Activated T-cell treated with anti-CD3 and anti-CD28 coated beads, Interleukin-2, amount 50 U/mL, for 72 hours (primary cell): ENCODE measurements at regions not wholly inside any gene's neighbourhood (a gene's known extent, or its start where the extent isn't known, plus 50 kb on each side); places are given as distances from the start of the nearest gene placed in this dataset.
A peak's percentile ranks its signal among the peaks of the same experiment; 100 is the strongest.

Experiments
- ATAC-seq, 2 donors: fragments of 150-1000 bp; cut with Tn5 transposase; replicated peaks in 1 of 2; 2 replicates each; pipeline ENCODE4 v1.10.0; 2021; ENCODE audit warnings: moderate library complexity in 2 of 2, mild to moderate bottlenecking in 1 of 2
- DNase-seq, 2 donors: peaks; one replicate each; pipeline ENCODE4 v3.0.0; 2021 to 2022; ENCODE audit warnings: mixed read lengths in 1 of 2
- H3K27ac Mint-ChIP-seq: one replicate; pipeline ENCODE4 v1.8.0; 2022; ENCODE audit warnings: mild to moderate bottlenecking, moderate library complexity, mixed read lengths
- H3K27me3 Mint-ChIP-seq: one replicate; pipeline ENCODE4 v1.8.0; 2022; ENCODE audit warnings: low read depth, mixed read lengths
- H3K36me3 Mint-ChIP-seq, 2 donors: one replicate each; pipeline ENCODE4 v1.8.0; 2022; ENCODE audit warnings: mixed read lengths in 2 of 2, mild to moderate bottlenecking in 1 of 2; ENCODE audit not compliant: insufficient read depth in 2 of 2
- H3K4me1 Mint-ChIP-seq: one replicate; pipeline ENCODE4 v1.8.0; 2022; ENCODE audit warnings: low read depth, mixed read lengths
- H3K4me3 Mint-ChIP-seq, 2 donors: one replicate each; pipeline ENCODE4 v1.8.0; 2022; ENCODE audit warnings: mild to moderate bottlenecking in 2 of 2, mixed read lengths in 2 of 2, moderate library complexity in 2 of 2
- H3K9me3 Mint-ChIP-seq, 2 donors: one replicate each; pipeline ENCODE4 v1.8.0; 2022; ENCODE audit warnings: mixed read lengths in 2 of 2

DNA sequence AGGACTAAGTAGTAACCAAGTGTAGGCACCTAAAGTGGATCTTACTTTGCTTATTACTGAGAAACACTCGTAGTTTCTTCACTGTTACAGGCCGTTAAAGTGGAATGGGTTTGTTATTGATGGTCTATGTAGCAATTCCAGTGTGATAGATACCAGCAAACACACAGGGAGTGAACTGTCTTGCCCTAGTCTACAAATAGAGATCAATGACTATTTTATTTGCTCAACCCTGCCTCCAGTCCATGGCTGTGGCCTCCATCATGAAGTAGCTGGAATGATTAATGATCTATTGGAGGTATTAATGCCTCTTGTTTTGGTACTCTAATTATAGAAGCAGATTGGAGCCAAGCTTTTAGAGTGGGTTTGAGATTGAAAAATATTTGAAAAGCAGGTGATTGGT, 362.7 kb upstream of the AZI2 start:
- Mint-ChIP-seq H3K27ac (no peak overlapping the region), H3K4me1 (no peaks in the 10 kb centered on the region), H3K36me3 (no peaks in the 10 kb centered on the region), H3K9me3 (peaks cover 3 to 5% of the 10 kb centered on the region in 2 donors), H3K27me3 (no peaks in the 10 kb centered on the region), H3K4me3 (no peak overlapping the region)
- ATAC-seq (no peak), DNase-seq (no peak)

GRCh38 chr3:28716939-28717338, 368.3 kb upstream of the AZI2 start:
- no peak overlapping the region for H3K27ac Mint-ChIP-seq
- no peaks in the 10 kb centered on the region for H3K4me1 Mint-ChIP-seq
- H3K36me3 Mint-ChIP-seq, result no peaks in the 10 kb centered on the region
- H3K4me3 Mint-ChIP-seq, result no peak overlapping the region
- no peak for DNase-seq
- no peak for ATAC-seq
- H3K9me3 Mint-ChIP-seq, result peaks cover 3% of the 10 kb centered on the region in 2 donors
- no peaks in the 10 kb centered on the region for H3K27me3 Mint-ChIP-seq

- no peaks in the 10 kb centered on the region for H3K36me3 Mint-ChIP-seq
- H3K4me3 Mint-ChIP-seq, result no peak overlapping the region
- ATAC-seq, result no peak
- no peak overlapping the region for H3K27ac Mint-ChIP-seq
- H3K9me3 Mint-ChIP-seq, result peaks cover 4 to 5% of the 10 kb centered on the region in 2 donors
- no peak for DNase-seq
- no peaks in the 10 kb centered on the region for H3K4me1 Mint-ChIP-seq
- peaks cover 1% of the 10 kb centered on the region for H3K27me3 Mint-ChIP-seq
Measured at GRCh38 chr3:28718074-28718849, 369.6 kb upstream of the AZI2 start.

DNA sequence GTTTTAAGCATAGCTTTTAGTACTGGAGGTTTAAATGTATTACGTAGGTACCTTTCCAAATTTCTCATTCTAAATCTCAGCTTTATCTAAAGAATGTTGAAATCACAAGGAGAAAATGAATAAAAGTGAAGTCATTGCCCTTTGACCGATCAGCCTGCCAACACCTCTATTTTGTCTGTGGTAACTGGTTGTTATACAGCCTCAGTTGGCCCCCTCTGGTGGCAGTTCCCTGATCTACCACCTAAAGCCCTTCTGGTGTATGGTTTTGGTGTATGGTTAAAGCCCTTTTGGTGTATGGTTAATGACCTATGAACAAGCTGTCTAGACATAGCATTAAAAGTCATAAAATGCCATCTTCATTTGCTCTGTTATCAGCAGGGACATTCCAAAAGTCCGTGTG, 378.2 kb upstream of the AZI2 start:
- Mint-ChIP-seq H3K27me3 (peaks cover 6% of the 10 kb centered on the region), H3K4me3 (no peak overlapping the region), H3K4me1 (no peaks in the 10 kb centered on the region), H3K27ac (no peak overlapping the region), H3K36me3 (peaks cover 0 to 3% of the 10 kb centered on the region in 2 donors), H3K9me3 (peaks cover 4 to 14% of the 10 kb centered on the region in 2 donors)
- ATAC-seq, result peak in 1 of 2 donors; percentile 26
- peak; percentile 9 to 14 for DNase-seq

- Mint-ChIP-seq H3K4me3 (no peak overlapping the region), H3K27me3 (peaks cover 6% of the 10 kb centered on the region), H3K4me1 (no peaks in the 10 kb centered on the region), H3K36me3 (peaks cover 0 to 3% of the 10 kb centered on the region in 2 donors), H3K9me3 (peaks cover 2 to 14% of the 10 kb centered on the region in 2 donors), H3K27ac (no peak overlapping the region)
- no peak for ATAC-seq
- no peak for DNase-seq
Measured at GRCh38 chr3:28727307-28727706, 378.7 kb upstream of the AZI2 start.

DNA sequence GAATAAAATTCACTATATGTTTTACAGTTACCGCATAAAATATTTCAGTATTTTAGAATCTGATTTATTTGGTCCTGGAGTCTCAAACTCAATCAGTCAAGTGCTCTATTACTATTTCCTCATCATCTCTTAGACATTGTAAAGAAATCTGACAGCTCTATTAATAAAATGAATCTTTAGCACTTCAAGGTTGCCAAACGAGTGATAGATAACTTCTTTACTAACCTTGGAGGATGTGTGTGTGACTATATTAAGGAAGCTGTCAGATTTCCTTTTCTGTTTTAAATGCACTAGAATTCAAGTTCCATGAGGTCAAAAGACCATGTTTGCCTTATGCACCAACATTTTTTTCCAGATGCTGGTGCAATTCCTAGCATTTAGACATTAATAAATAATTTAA, 389.8 kb upstream of the AZI2 start:
- no peak for ATAC-seq
- Mint-ChIP-seq H3K4me3 (no peak overlapping the region), H3K4me1 (no peaks in the 10 kb centered on the region), H3K27me3 (no peaks in the 10 kb centered on the region), H3K36me3 (peaks cover 6 to 8% of the 10 kb centered on the region in 2 donors), H3K27ac (no peak overlapping the region), H3K9me3 (peaks cover 12 to 19% of the 10 kb centered on the region in 2 donors)
- no peak for DNase-seq

DNA sequence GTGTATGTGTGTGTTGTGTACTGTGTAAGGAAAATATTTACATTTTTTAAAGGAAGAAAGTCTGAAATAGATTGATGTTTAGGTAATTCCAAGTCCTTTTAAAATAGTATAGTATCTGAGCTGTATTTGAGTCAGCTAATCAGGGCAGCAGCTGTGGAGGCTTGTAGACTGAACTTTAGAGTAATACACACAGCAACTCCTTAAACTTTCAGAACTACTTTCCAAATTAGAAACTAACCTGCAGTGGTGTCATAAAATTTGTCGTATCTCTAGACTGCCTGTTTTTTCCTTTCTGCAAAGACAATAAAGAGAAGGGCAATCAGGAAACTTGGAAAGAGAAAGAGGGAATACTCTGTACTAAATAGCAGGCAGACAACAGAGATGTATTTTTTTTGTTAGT, 391.0 kb upstream of the AZI2 start:
- ATAC-seq, result no peak

DNA sequence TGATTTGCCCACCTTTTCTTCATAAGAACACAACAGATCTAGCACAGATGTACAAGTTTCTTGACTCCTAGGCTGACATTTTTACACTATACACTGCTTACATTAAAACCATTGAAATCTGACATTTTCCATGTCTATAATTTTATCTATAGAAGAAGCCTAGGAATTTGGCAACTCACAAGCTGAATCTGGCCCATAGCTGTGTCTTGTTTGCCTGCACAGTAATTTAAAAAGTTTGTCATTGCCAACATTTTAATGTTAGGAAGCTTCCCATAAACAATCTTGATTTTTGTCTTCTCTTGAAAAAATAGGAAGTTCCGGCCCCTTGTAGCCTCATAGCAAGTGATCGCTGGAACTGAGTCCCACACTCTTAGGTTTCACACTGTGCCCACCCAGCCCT, 394.6 kb upstream of the AZI2 start:
- H3K4me3 Mint-ChIP-seq, result no peak overlapping the region
- H3K4me1 Mint-ChIP-seq, result no peaks in the 10 kb centered on the region
- no peaks in the 10 kb centered on the region for H3K36me3 Mint-ChIP-seq
- peaks cover 2% of the 10 kb centered on the region in 2 donors for H3K9me3 Mint-ChIP-seq
- ATAC-seq (no peak), DNase-seq (no peak)
- H3K27ac Mint-ChIP-seq, result no peak overlapping the region
- no peaks in the 10 kb centered on the region for H3K27me3 Mint-ChIP-seq

More for the DNA sequence above, 391.0 kb upstream of the AZI2 start:
- Mint-ChIP-seq H3K4me1 (no peaks in the 10 kb centered on the region), H3K4me3 (no peak overlapping the region), H3K27me3 (no peaks in the 10 kb centered on the region), H3K9me3 (peaks cover 6 to 10% of the 10 kb centered on the region in 2 donors), H3K27ac (no peak overlapping the region), H3K36me3 (peaks cover 0 to under 1% of the 10 kb centered on the region in 2 donors)
- no peak for DNase-seq

GRCh38 chr3:28743831-28744230, 395.2 kb upstream of the AZI2 start:
- Mint-ChIP-seq H3K4me3 (no peak overlapping the region), H3K4me1 (no peaks in the 10 kb centered on the region), H3K27ac (no peak overlapping the region), H3K9me3 (peaks cover 4% of the 10 kb centered on the region in 2 donors), H3K36me3 (no peaks in the 10 kb centered on the region), H3K27me3 (no peaks in the 10 kb centered on the region)
- ATAC-seq (no peak), DNase-seq (no peak)

DNA sequence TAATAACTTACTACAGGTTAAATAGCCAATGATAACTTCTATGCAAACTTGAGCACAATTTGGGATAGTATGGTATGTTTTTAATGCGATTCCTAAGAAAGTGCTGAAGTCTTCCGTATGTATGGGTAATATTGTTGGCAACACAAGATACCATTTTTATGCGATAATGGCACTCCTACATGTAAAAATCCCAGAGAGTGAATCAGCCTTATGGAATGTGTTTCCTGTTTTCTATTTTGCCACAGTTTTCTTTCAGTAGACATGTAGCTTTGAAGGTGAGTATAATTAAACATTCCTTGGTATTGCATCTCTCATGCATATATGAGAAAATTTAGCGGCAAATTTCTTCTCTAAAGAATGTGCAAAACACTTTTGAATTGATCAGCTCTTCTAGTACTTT, 396.8 kb upstream of the AZI2 start:
- H3K27me3 Mint-ChIP-seq, result no peaks in the 10 kb centered on the region
- H3K9me3 Mint-ChIP-seq, result peaks cover 9 to 10% of the 10 kb centered on the region in 2 donors
- H3K27ac Mint-ChIP-seq, result no peak overlapping the region
- H3K36me3 Mint-ChIP-seq, result peaks cover 0 to 4% of the 10 kb centered on the region in 2 donors
- ATAC-seq, result no peak
- DNase-seq, result no peak
- no peaks in the 10 kb centered on the region for H3K4me1 Mint-ChIP-seq
- H3K4me3 Mint-ChIP-seq, result no peak overlapping the region

- H3K36me3 Mint-ChIP-seq, result peaks cover 4 to 5% of the 10 kb centered on the region in 2 donors
- no peak overlapping the region for H3K4me3 Mint-ChIP-seq
- H3K9me3 Mint-ChIP-seq, result peaks cover 13 to 15% of the 10 kb centered on the region in 2 donors
- DNase-seq, result no peak
- H3K4me1 Mint-ChIP-seq, result no peaks in the 10 kb centered on the region
- no peaks in the 10 kb centered on the region for H3K27me3 Mint-ChIP-seq
- H3K27ac Mint-ChIP-seq, result no peak overlapping the region
- no peak for ATAC-seq
Measured at GRCh38 chr3:28745916-28746617, 397.4 kb upstream of the AZI2 start.

DNA sequence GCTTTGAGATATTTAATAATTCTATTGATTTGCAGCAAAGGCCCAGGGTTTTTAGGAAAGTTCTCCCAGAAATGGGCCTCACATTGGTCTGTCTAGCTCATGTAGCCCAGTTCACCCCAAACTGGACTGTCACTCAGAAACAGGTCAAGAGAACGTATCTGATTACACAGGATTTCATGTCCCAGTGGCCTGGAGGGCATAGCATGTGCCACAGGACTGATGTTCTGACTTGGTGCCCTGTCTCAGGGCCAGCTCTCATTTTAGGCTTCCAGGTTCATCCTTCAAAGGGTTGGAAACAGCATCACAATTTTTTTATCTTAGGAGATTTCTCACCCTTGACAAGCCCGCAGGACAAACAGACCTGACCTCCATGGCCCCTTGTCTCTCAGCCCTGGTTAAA, 398.4 kb upstream of the AZI2 start:
- no peak for ATAC-seq
- Mint-ChIP-seq H3K4me1 (no peaks in the 10 kb centered on the region), H3K27me3 (no peaks in the 10 kb centered on the region), H3K36me3 (peaks cover 4 to 6% of the 10 kb centered on the region in 2 donors), H3K9me3 (peaks cover 13 to 22% of the 10 kb centered on the region in 2 donors), H3K4me3 (no peak overlapping the region), H3K27ac (no peak overlapping the region)
- DNase-seq, result no peak

DNA sequence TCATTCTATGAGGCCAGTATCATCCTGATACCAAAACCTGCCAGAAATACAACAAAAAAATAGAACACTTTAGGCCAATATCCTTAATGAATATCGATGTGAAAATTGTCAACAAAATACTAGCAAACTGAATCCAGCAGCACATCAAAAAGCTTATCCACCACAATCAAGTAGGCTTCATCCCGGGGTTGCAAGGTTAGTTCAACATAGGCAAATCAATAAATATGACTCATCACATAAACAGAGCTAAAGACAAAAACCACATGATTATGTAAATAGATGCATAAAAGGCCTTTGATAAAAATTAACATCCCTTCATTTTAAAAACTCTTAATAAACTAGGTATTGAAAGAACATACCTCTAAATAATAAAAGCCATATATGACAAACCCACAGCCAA, 403.2 kb upstream of the AZI2 start:
- ATAC-seq, result no peak
- DNase-seq, result no peak
- Mint-ChIP-seq H3K4me1 (no peaks in the 10 kb centered on the region), H3K36me3 (peaks cover 4 to 6% of the 10 kb centered on the region in 2 donors), H3K27ac (no peak overlapping the region), H3K4me3 (no peak overlapping the region), H3K27me3 (no peaks in the 10 kb centered on the region), H3K9me3 (peaks cover 12 to 22% of the 10 kb centered on the region in 2 donors)
